T-cell (primary cell): ENCODE measurements at regions not wholly inside any gene's neighbourhood (a gene's known extent, or its start where the extent isn't known, plus 50 kb on each side); places are given as distances from the start of the nearest gene placed in this dataset.

ENCODE experiments used
- ATAC-seq, 4 experiments: fragments of 200-7000 bp in 3 of 4; fragments of 150-1000 bp in 1 of 4; cut with Tn5 transposase; replicated peaks in 1 of 4; 1 replicate in 3 of 4; 2 replicates in 1 of 4; pipeline ENCODE4 v1.10.0; 2021; ENCODE audit warnings: moderate library complexity in 3 of 4, mild to moderate bottlenecking in 2 of 4, moderate number of reproducible peaks in 1 of 4
- CTCF ChIA-PET, 2 donors: fragments of 300-600 bp; sonication (Branson Sonifier 250); formaldehyde crosslinking; loops; one replicate each; lab custom pipeline; 2022; ENCODE audit warnings: antibody characterized with exemption in 2 of 2; lab: Charles Lee
- POLR2A ChIA-PET, 2 donors: fragments of 300-600 bp; sonication (Branson Sonifier 250); formaldehyde crosslinking; loops; one replicate each; lab custom pipeline; 2022; ENCODE audit warnings: antibody characterized with exemption in 2 of 2; lab: Charles Lee
- DNase-seq, 35 experiments: peaks; one replicate each; pipeline versions ENCODE4 v3.0.0 to v3.0.0-alpha.2; 2013 to 2023
- H3K27ac ChIP-seq: one replicate; pipeline ENCODE4 v1.5.1; 2013; ENCODE audit warnings: low read length
- H3K27me3 ChIP-seq, 2 experiments: replicated peaks in 1 of 2; 1 replicate in 1 of 2; 2 replicates in 1 of 2; pipeline versions ENCODE4 v1.6.1 to v1.7.0; 2013; ENCODE audit warnings: low read length in 1 of 2, mixed read lengths in 1 of 2; ENCODE audit not compliant: control insufficient read depth in 2 of 2, insufficient read depth in 2 of 2; ENCODE audit errors: extremely low read depth in 1 of 2
- H3K36me3 ChIP-seq, 2 donors: 1 replicate in 1 of 2; 2 replicates in 1 of 2; pipeline versions ENCODE4 v1.6.1 to v1.7.0; 2013; ENCODE audit warnings: low read length in 1 of 2; ENCODE audit not compliant: control insufficient read depth in 2 of 2, insufficient read depth in 1 of 2; ENCODE audit errors: extremely low read depth in 1 of 2
- H3K4me1 ChIP-seq, 2 experiments: 1 replicate in 1 of 2; 2 replicates in 1 of 2; pipeline versions ENCODE4 v1.6.1 to v1.7.0; 2013; ENCODE audit warnings: low read length in 2 of 2, mixed read lengths in 1 of 2; ENCODE audit not compliant: insufficient read depth in 2 of 2, control insufficient read depth in 1 of 2; ENCODE audit errors: extremely low read depth in 1 of 2
- H3K4me3 ChIP-seq, 2 donors: 1 replicate in 1 of 2; 2 replicates in 1 of 2; pipeline versions ENCODE4 v1.5.1 to v1.7.0; 2013; ENCODE audit warnings: mild to moderate bottlenecking in 2 of 2, low read length in 1 of 2, moderate library complexity in 1 of 2; ENCODE audit not compliant: control insufficient read depth in 1 of 2; ENCODE audit errors: extremely low read depth in 1 of 2
- H3K9me3 ChIP-seq: 2 replicates; pipeline ENCODE4 v1.7.0; 2013
- H3K27ac Mint-ChIP-seq, 2 donors: one replicate each; pipeline ENCODE4 v1.8.0; 2020 to 2021; ENCODE audit warnings: mild to moderate bottlenecking in 2 of 2, mixed read lengths in 2 of 2
- H3K27me3 Mint-ChIP-seq, 2 donors: one replicate each; pipeline ENCODE4 v1.8.0; 2021 to 2022; ENCODE audit warnings: mixed read lengths in 2 of 2
- H3K36me3 Mint-ChIP-seq: one replicate; pipeline ENCODE4 v1.8.0; 2021; ENCODE audit warnings: mixed read lengths
- H3K4me1 Mint-ChIP-seq, 3 donors: one replicate each; pipeline ENCODE4 v1.8.0; 2020 to 2022; ENCODE audit warnings: mixed read lengths in 3 of 3, mild to moderate bottlenecking in 1 of 3
- H3K4me3 Mint-ChIP-seq, 3 donors: one replicate each; pipeline ENCODE4 v1.8.0; 2020 to 2022; ENCODE audit warnings: mild to moderate bottlenecking in 3 of 3, mixed read lengths in 3 of 3, moderate library complexity in 3 of 3
- H3K9me3 Mint-ChIP-seq, 3 donors: one replicate each; pipeline ENCODE4 v1.8.0; 2020 to 2022; ENCODE audit warnings: mixed read lengths in 3 of 3
- WGBS: methylation state at CpG from one replicate; pipeline ENCODE4 v1.1.5; 2013; ENCODE audit warnings: missing lambda C conversion rate; ENCODE audit not compliant: insufficient coverage; 5-methylcytosine and 5-hydroxymethylcytosine counted together

GRCh38 chr6:165804331-165805066, 141.5 kb upstream of the PDE10A start:
- Mint-ChIP-seq H3K36me3 (no peaks in the 10 kb centered on the region), H3K27ac (no peak overlapping the region), H3K27me3 (peaks cover 13 to 28% of the 10 kb centered on the region in 2 donors), H3K4me3 (no peak overlapping the region), H3K9me3 (peaks cover 0 to 6% (median 4%) of the 10 kb centered on the region in 3 donors), H3K4me1 (peaks cover 0 to 2% (median 0%) of the 10 kb centered on the region in 3 donors)
- DNase-seq (no peak), ATAC-seq (peak in 1 of 4 experiments; percentile 13)
- WGBS = 14% methylated on average over 43 of the region's 61 CpGs
- H3K4me1 ChIP-seq = no peaks in the 10 kb centered on the region
- ChIA-PET POLR2A (no interaction called here), CTCF (no interaction called here)
- peaks cover 2% of the 10 kb centered on the region for H3K9me3 ChIP-seq
- H3K27ac ChIP-seq = no peak overlapping the region
- H3K36me3 ChIP-seq = no peaks in the 10 kb centered on the region
- no peak overlapping the region for H3K4me3 ChIP-seq
- peaks cover 4 to 13% of the 10 kb centered on the region in 2 experiments for H3K27me3 ChIP-seq

- H3K27me3 Mint-ChIP-seq = peaks cover 13% of the 10 kb centered on the region in 2 donors
- no peak overlapping the region for H3K4me3 Mint-ChIP-seq
- H3K9me3 Mint-ChIP-seq = peaks cover 0 to 3% (median 0%) of the 10 kb centered on the region in 3 donors
- WGBS = 91% methylated on average over 9 of the region's 10 CpGs
- DNase-seq (no peak), ATAC-seq (no peak)
- Histone ChIP-seq H3K4me1 (no peaks in the 10 kb centered on the region), H3K4me3 (no peak overlapping the region), H3K27me3 (peaks cover 4 to 7% of the 10 kb centered on the region in 2 experiments), H3K27ac (no peak overlapping the region), H3K36me3 (no peaks in the 10 kb centered on the region), H3K9me3 (no peaks in the 10 kb centered on the region)
- H3K36me3 Mint-ChIP-seq = no peaks in the 10 kb centered on the region
- ChIA-PET POLR2A (no interaction called here), CTCF (no interaction called here)
- peaks cover 0 to 2% (median 0%) of the 10 kb centered on the region in 3 donors for H3K4me1 Mint-ChIP-seq
- no peak overlapping the region for H3K27ac Mint-ChIP-seq
Measured at GRCh38 chr6:165800337-165800736, 137.3 kb upstream of the PDE10A start.

GRCh38 chr6:165799391-165800153, 136.5 kb upstream of the PDE10A start:
- ChIA-PET POLR2A (no interaction called here), CTCF (no interaction called here)
- ATAC-seq = no peak

GRCh38 chr6:165798991-165799390, 135.9 kb upstream of the PDE10A start:
- Histone ChIP-seq H3K4me3 (no peak overlapping the region), H3K27ac (no peak overlapping the region), H3K27me3 (peaks cover 2 to 4% of the 10 kb centered on the region in 2 experiments), H3K36me3 (no peaks in the 10 kb centered on the region), H3K9me3 (no peaks in the 10 kb centered on the region), H3K4me1 (no peaks in the 10 kb centered on the region)
- Mint-ChIP-seq H3K4me3 (no peak overlapping the region), H3K27ac (no peak overlapping the region), H3K36me3 (no peaks in the 10 kb centered on the region), H3K4me1 (no peaks in the 10 kb centered on the region), H3K9me3 (no peaks in the 10 kb centered on the region), H3K27me3 (peaks cover 7 to 10% of the 10 kb centered on the region in 2 donors)
- ChIA-PET CTCF (no interaction called here), POLR2A (no interaction called here)
- ATAC-seq (no peak), DNase-seq (no peak)
- no CpG with 5 or more reads among the region's 4 CpGs for WGBS

More at GRCh38 chr6:165799391-165800153, 136.5 kb upstream of the PDE10A start:
- Mint-ChIP-seq H3K27ac (no peak overlapping the region), H3K4me3 (no peak overlapping the region), H3K27me3 (peaks cover 13 to 15% of the 10 kb centered on the region in 2 donors), H3K9me3 (peaks cover 0 to 3% (median 0%) of the 10 kb centered on the region in 3 donors), H3K4me1 (peaks cover 0 to 2% (median 0%) of the 10 kb centered on the region in 3 donors), H3K36me3 (no peaks in the 10 kb centered on the region)
- Histone ChIP-seq H3K27ac (no peak overlapping the region), H3K4me1 (no peaks in the 10 kb centered on the region), H3K4me3 (no peak overlapping the region), H3K36me3 (no peaks in the 10 kb centered on the region), H3K27me3 (peaks cover 4 to 5% of the 10 kb centered on the region in 2 experiments), H3K9me3 (no peaks in the 10 kb centered on the region)
- 66% methylated on average over 5 of the region's 8 CpGs for WGBS
- DNase-seq = no peak

- Mint-ChIP-seq H3K27ac (no peak overlapping the region), H3K9me3 (no peaks in the 10 kb centered on the region), H3K36me3 (no peaks in the 10 kb centered on the region), H3K4me1 (no peaks in the 10 kb centered on the region), H3K4me3 (no peak overlapping the region), H3K27me3 (peaks cover 0 to 4% of the 10 kb centered on the region in 2 donors)
- CTCF ChIA-PET = no interaction called here
- no peaks in the 10 kb centered on the region for H3K36me3 ChIP-seq
- H3K27me3 ChIP-seq = peaks cover 0 to 9% of the 10 kb centered on the region in 2 experiments
- 83% methylated on average over 6 of the region's 6 CpGs for WGBS
- POLR2A ChIA-PET = no interaction called here
- H3K9me3 ChIP-seq = no peaks in the 10 kb centered on the region
- ATAC-seq (no peak), DNase-seq (no peak)
- H3K27ac ChIP-seq = no peak overlapping the region
- no peak overlapping the region for H3K4me3 ChIP-seq
- no peaks in the 10 kb centered on the region for H3K4me1 ChIP-seq
Measured at GRCh38 chr6:165794179-165794601, 131.1 kb upstream of the PDE10A start.

GRCh38 chr6:165793287-165793825, 130.3 kb upstream of the PDE10A start:
- WGBS = 84% methylated on average over 7 of the region's 10 CpGs
- no peak overlapping the region for H3K27ac ChIP-seq
- H3K9me3 ChIP-seq = no peaks in the 10 kb centered on the region
- no peaks in the 10 kb centered on the region for H3K4me1 ChIP-seq
- ChIA-PET POLR2A (no interaction called here), CTCF (no interaction called here)
- DNase-seq (no peak), ATAC-seq (no peak)
- H3K4me3 ChIP-seq = no peak overlapping the region
- H3K4me1 Mint-ChIP-seq = no peaks in the 10 kb centered on the region
- H3K36me3 Mint-ChIP-seq = no peaks in the 10 kb centered on the region
- H3K27ac Mint-ChIP-seq = no peak overlapping the region
- H3K27me3 ChIP-seq = peaks cover 0 to 9% of the 10 kb centered on the region in 2 experiments
- H3K36me3 ChIP-seq = no peaks in the 10 kb centered on the region
- H3K9me3 Mint-ChIP-seq = no peaks in the 10 kb centered on the region
- peaks cover 0 to 6% of the 10 kb centered on the region in 2 donors for H3K27me3 Mint-ChIP-seq
- no peak overlapping the region for H3K4me3 Mint-ChIP-seq
